ENCODE measurements at regions not wholly inside any gene's neighbourhood (a gene's known extent, or its start where the extent isn't known, plus 50 kb on each side); places are given as distances from the start of the nearest gene placed in this dataset.
A peak's percentile ranks its signal among the peaks of the same experiment; 100 is the strongest.
"Not testable (repeated sequence)": the region's sequence is repeated elsewhere in the genome, so short reads cannot be mapped to it uniquely, and the experiment has no call there.

GRCh38 chr3:18556503-18557135 is 131.5 kb upstream of the SATB1 start:
- Mint-ChIP-seq H3K27me3 (ENCODE audit: low read depth) (no peaks in the 10 kb centered on the region), H3K4me3 (no peak overlapping the region), H3K4me1 (ENCODE audit: low read depth) (peaks cover 59% of the 10 kb centered on the region), H3K36me3 (ENCODE audit: insufficient read depth) (peaks cover 2% of the 10 kb centered on the region), H3K9me3 (no peaks in the 10 kb centered on the region)
- ATAC-seq (peak; percentile 89 to 91), DNase-seq (peak; percentile 54)

DNA sequence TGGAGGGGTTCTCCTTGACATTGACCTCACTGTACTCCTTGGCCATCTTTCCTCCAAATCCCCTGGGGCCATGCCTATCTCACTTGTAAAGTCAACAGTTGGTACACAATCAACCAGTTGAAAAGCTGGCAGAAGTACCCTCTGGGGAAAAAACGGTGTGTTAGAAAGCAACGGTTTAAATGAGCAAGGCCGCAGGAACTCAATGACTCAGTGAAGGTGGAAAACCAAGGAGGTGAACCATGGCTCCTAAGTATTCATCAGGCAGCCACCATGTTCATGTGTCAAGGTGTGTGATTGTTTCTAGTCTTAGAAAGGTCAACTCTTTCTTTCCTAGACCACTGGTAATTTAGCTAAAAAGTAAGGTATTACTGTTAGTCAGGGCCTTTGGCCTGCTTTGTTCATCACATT is 130.9 kb upstream of the SATB1 start:
- Mint-ChIP-seq H3K4me1 (ENCODE audit: low read depth) (peaks cover 59% of the 10 kb centered on the region), H3K9me3 (no peaks in the 10 kb centered on the region), H3K27me3 (ENCODE audit: low read depth) (no peaks in the 10 kb centered on the region), H3K4me3 (no peak overlapping the region), H3K36me3 (ENCODE audit: insufficient read depth) (peaks cover 2% of the 10 kb centered on the region)
- DNase-seq = no peak
- ATAC-seq = peak; percentile 66 to 67

GRCh38 chr3:18552579-18553105 is 127.5 kb upstream of the SATB1 start:
- not testable (repeated sequence) for H3K4me3 Mint-ChIP-seq; H3K27me3 Mint-ChIP-seq (ENCODE audit: low read depth); ATAC-seq; H3K36me3 Mint-ChIP-seq (ENCODE audit: insufficient read depth); DNase-seq; H3K9me3 Mint-ChIP-seq
- peaks cover 25% of the 10 kb centered on the region for H3K4me1 Mint-ChIP-seq (ENCODE audit: low read depth)

GRCh38 chr3:18546632-18547031 is 121.5 kb upstream of the SATB1 start:
- no peak for DNase-seq
- ATAC-seq = peak in 1 of 2 donors; percentile 43
- no peak overlapping the region for H3K4me3 Mint-ChIP-seq
- H3K4me1 Mint-ChIP-seq (ENCODE audit: low read depth) = no peaks in the 10 kb centered on the region
- peaks cover 13% of the 10 kb centered on the region for H3K9me3 Mint-ChIP-seq
- H3K27me3 Mint-ChIP-seq (ENCODE audit: low read depth) = no peaks in the 10 kb centered on the region
- peaks cover 2% of the 10 kb centered on the region for H3K36me3 Mint-ChIP-seq (ENCODE audit: insufficient read depth)

DNA sequence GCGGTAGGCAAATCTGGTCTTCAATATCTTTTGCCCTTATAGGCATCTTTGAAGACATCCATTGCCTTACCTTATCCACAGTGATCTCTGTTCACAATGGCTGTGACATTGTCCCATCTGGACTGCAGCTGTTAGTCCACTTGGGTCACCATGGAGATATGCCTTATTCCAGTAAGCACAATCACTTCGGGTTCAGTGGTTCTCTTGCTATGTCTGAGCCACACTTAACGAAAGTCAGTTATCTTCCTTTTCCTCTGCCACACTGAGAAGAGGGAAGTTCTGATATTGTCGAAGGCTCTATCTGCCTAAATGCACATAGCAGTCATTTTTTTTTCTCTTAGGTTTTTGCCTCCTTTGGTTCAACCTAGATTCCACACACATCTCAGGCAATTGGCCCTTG is 119.0 kb upstream of the SATB1 start:
- DNase-seq (no peak), ATAC-seq (no peak)
- Mint-ChIP-seq H3K4me1 (ENCODE audit: low read depth) (no peaks in the 10 kb centered on the region), H3K36me3 (ENCODE audit: insufficient read depth) (peaks cover 2% of the 10 kb centered on the region), H3K4me3 (no peak overlapping the region), H3K27me3 (ENCODE audit: low read depth) (no peaks in the 10 kb centered on the region), H3K9me3 (peaks cover 13% of the 10 kb centered on the region)

DNA sequence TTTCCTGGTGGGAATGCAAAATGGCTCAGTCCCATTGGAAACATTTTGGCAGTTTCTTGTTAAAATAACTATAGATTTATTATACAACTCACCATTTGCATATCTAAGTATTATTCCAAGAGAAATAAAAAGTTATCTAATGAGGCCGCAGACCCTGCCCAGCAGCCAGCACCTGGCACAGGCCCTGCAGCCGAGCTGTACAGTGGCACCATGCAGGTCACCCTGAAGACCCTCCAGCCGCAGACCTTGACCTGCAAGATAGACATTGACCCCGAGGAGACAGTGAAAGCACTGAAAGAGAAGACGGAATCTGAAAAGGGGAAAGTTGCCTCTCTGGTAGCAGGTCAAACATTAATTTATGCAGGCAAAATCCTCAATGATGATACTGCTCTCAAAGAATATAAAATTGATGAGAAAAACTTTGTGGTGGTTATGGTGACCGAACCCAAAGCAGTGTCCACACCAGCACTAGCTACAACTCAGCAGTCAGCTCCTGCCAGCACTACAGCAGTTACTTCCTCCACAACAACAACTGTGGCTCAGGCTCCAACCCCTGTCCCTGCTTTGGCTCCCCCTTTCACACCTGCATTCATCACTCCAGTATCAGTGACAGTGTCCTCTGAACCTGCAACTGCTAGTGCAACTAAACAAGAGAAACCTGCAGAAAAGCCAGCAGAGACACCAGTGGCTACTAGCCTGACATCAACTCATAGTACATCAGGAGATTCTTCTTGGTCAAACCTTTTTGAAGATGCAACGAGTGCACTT is 113.5 kb upstream of the SATB1 start:
- H3K36me3 Mint-ChIP-seq (ENCODE audit: insufficient read depth) = no peaks in the 10 kb centered on the region
- DNase-seq (no peak), ATAC-seq (no peak)
- no peaks in the 10 kb centered on the region for H3K4me1 Mint-ChIP-seq (ENCODE audit: low read depth)
- no peak overlapping the region for H3K4me3 Mint-ChIP-seq
- H3K27me3 Mint-ChIP-seq (ENCODE audit: low read depth) = no peaks in the 10 kb centered on the region
- H3K9me3 Mint-ChIP-seq = no peaks in the 10 kb centered on the region

DNA sequence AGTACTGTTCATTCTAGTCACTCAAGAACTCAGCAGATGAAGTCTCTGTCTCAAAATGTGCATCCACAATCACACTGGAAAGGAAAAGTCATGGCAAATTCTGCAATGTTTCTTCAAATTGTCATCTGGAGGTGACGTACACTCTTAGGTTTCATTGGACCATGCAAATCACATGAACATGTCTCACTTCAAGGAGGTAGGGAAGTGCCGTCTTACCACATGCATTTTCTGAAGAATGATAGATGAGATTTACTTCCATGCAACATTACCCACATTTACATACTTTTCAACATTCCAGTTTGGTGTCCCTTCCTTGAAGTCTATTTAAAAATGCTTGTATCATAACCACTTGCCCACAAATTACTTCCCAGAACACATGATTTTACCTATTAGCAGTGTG is 107.9 kb upstream of the SATB1 start:
- H3K9me3 Mint-ChIP-seq = no peaks in the 10 kb centered on the region
- H3K27me3 Mint-ChIP-seq (ENCODE audit: low read depth) = no peaks in the 10 kb centered on the region
- H3K36me3 Mint-ChIP-seq (ENCODE audit: insufficient read depth) = peaks cover 7% of the 10 kb centered on the region
- peaks cover 7% of the 10 kb centered on the region for H3K4me1 Mint-ChIP-seq (ENCODE audit: low read depth)
- H3K4me3 Mint-ChIP-seq = no peak overlapping the region
- ATAC-seq (no peak), DNase-seq (no peak)

DNA sequence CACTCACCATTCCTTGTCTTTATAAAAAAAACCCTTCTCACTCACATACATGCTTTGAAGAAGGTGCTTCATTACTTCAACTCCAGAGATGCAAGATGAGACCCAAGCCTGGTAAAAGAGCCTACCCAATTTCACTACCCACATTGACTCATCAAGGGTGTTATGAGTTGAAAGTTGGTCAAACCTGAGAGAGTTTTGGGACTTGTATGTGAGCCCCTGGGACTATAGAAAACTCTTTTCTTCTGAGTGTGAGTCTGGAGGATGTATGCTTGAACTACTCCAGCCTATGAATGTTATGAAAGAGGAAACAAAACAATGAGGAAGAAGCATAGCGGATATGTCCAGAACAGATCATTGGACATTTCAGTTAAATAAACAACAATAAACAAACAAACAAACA is 106.5 kb upstream of the SATB1 start:
- Mint-ChIP-seq H3K36me3 (ENCODE audit: insufficient read depth) (peaks cover 12% of the 10 kb centered on the region), H3K27me3 (ENCODE audit: low read depth) (no peaks in the 10 kb centered on the region), H3K4me3 (no peak overlapping the region), H3K4me1 (ENCODE audit: low read depth) (peaks cover 12% of the 10 kb centered on the region), H3K9me3 (no peaks in the 10 kb centered on the region)
- no peak for DNase-seq
- ATAC-seq = peak; percentile 67 to 81

DNA sequence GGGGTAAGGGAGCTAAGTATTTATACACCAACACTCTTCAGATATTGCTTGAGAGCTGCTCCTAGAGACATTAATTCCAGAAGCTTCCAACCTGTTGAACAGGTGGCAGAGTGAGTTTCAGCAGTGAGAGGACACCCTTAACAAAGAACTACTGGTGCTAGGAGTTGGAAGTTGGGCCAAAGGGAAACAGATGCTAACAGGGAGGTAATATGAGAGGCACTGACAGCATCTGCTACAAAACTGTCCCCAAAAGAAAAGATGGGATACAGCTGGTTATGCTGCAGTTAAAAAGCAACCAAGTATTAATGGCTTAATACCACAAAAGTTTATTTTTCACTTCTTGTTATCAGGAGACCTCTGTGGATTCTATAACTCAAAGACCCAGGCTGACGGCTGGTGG is 104.5 kb upstream of the SATB1 start:
- Mint-ChIP-seq H3K4me3 (no peak overlapping the region), H3K4me1 (ENCODE audit: low read depth) (peaks cover 12% of the 10 kb centered on the region), H3K36me3 (ENCODE audit: insufficient read depth) (peaks cover 27% of the 10 kb centered on the region), H3K27me3 (ENCODE audit: low read depth) (no peaks in the 10 kb centered on the region), H3K9me3 (peaks cover 15% of the 10 kb centered on the region)
- ATAC-seq (no peak), DNase-seq (no peak)

DNA sequence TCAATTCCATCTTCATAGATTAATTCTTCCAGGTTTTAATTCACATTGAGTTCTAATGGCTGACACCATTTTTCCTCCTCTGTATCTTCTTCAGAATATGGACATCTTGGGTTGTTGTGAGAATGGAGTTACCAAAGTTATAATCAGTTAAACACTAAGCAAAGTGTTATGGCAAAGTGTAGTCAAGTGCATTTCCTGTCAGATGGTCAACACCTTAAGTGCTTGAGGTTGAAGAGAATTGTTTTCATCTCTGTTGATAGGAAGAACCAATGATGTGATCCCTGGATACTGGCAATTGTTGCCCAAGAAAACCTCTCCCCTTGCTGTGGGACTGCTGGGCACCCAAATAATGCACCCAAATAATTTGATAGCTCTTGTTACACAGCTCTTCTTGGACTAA is 102.6 kb upstream of the SATB1 start:
- peaks cover 34% of the 10 kb centered on the region for H3K36me3 Mint-ChIP-seq (ENCODE audit: insufficient read depth)
- H3K9me3 Mint-ChIP-seq = peaks cover 21% of the 10 kb centered on the region
- H3K4me1 Mint-ChIP-seq (ENCODE audit: low read depth) = peaks cover 12% of the 10 kb centered on the region
- H3K4me3 Mint-ChIP-seq = no peak overlapping the region
- DNase-seq = no peak
- no peak for ATAC-seq
- no peaks in the 10 kb centered on the region for H3K27me3 Mint-ChIP-seq (ENCODE audit: low read depth)

- peaks cover 34% of the 10 kb centered on the region for H3K36me3 Mint-ChIP-seq (ENCODE audit: insufficient read depth)
Observed at GRCh38 chr3:18526667-18527066, 101.5 kb upstream of the SATB1 start.

GRCh38 chr3:18516170-18516569 is 91.0 kb upstream of the SATB1 start:
- ATAC-seq; DNase-seq; H3K9me3 Mint-ChIP-seq; H3K27me3 Mint-ChIP-seq (ENCODE audit: low read depth); H3K4me1 Mint-ChIP-seq (ENCODE audit: low read depth); H3K4me3 Mint-ChIP-seq; H3K36me3 Mint-ChIP-seq (ENCODE audit: insufficient read depth): not testable (repeated sequence)

More at GRCh38 chr3:18526667-18527066, 101.5 kb upstream of the SATB1 start:
- Mint-ChIP-seq H3K4me3 (no peak overlapping the region), H3K9me3 (peaks cover 21% of the 10 kb centered on the region), H3K4me1 (ENCODE audit: low read depth) (peaks cover 11% of the 10 kb centered on the region), H3K27me3 (ENCODE audit: low read depth) (no peaks in the 10 kb centered on the region)
- no peak for DNase-seq
- ATAC-seq = no peak

GRCh38 chr3:18513091-18513490 is 88.0 kb upstream of the SATB1 start:
- H3K27me3 Mint-ChIP-seq (ENCODE audit: low read depth) = no peaks in the 10 kb centered on the region
- DNase-seq = no peak
- H3K4me3 Mint-ChIP-seq = no peak overlapping the region
- H3K9me3 Mint-ChIP-seq = no peaks in the 10 kb centered on the region
- peaks cover 13% of the 10 kb centered on the region for H3K4me1 Mint-ChIP-seq (ENCODE audit: low read depth)
- ATAC-seq = no peak
- H3K36me3 Mint-ChIP-seq (ENCODE audit: insufficient read depth) = peaks cover 4% of the 10 kb centered on the region

GRCh38 chr3:18512007-18512406 is 86.9 kb upstream of the SATB1 start:
- H3K27me3 Mint-ChIP-seq (ENCODE audit: low read depth) = no peaks in the 10 kb centered on the region
- H3K36me3 Mint-ChIP-seq (ENCODE audit: insufficient read depth) = peaks cover 4% of the 10 kb centered on the region
- DNase-seq (no peak), ATAC-seq (no peak)
- no peaks in the 10 kb centered on the region for H3K9me3 Mint-ChIP-seq
- peaks cover 13% of the 10 kb centered on the region for H3K4me1 Mint-ChIP-seq (ENCODE audit: low read depth)
- H3K4me3 Mint-ChIP-seq = no peak overlapping the region

DNA sequence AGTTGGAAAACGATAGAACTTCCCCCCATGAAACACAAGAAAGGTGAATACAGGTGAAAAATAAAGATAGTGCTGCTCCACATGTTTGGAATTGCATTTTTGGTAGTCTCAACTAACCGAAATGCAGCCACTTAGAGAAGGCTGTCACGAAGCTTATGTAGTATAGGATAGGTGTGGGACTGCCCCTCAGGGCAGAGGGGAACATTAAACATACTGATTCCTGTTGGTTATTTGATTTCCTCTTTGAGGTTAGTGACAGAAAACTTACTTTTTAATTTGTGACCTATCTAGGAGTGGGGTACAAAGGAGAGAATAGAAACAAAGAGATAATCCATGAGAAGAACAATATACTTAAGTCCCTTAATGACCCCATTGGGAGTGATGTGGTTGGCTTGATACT is 85.8 kb upstream of the SATB1 start:
- Mint-ChIP-seq H3K4me3 (no peak overlapping the region), H3K4me1 (ENCODE audit: low read depth) (peaks cover 13% of the 10 kb centered on the region), H3K9me3 (no peaks in the 10 kb centered on the region), H3K27me3 (ENCODE audit: low read depth) (no peaks in the 10 kb centered on the region), H3K36me3 (ENCODE audit: insufficient read depth) (peaks cover 4% of the 10 kb centered on the region)
- ATAC-seq (no peak), DNase-seq (no peak)
